Parathyroid adenoma (tissue), 2 donors: ENCODE measurements at regions not wholly inside any gene's neighbourhood (a gene's known extent, or its start where the extent isn't known, plus 50 kb on each side); places are given as distances from the start of the nearest gene placed in this dataset.

ENCODE experiments used
- H2AFZ ChIP-seq: fragments of 300-600 bp; sonication (generic); one replicate; pipeline ENCODE4 v1.7.0; 2017; ENCODE audit warnings: antibody characterized with exemption, mild to moderate bottlenecking
- H3K27ac ChIP-seq: fragments of 300-600 bp; sonication (generic); one replicate; pipeline ENCODE4 v1.7.0; 2017
- H3K27me3 ChIP-seq: fragments of 300-600 bp; sonication (generic); one replicate; pipeline ENCODE4 v1.7.0; 2017; ENCODE audit warnings: low read length; ENCODE audit not compliant: control insufficient read depth, insufficient read depth
- H3K36me3 ChIP-seq: fragments of 300-600 bp; sonication (generic); one replicate; pipeline ENCODE4 v1.7.0; 2017; ENCODE audit warnings: low read length; ENCODE audit not compliant: control insufficient read depth, insufficient read depth
- H3K4me1 ChIP-seq: fragments of 300-600 bp; sonication (generic); one replicate; pipeline ENCODE4 v1.7.0; 2017; ENCODE audit warnings: control low read depth
- H3K4me2 ChIP-seq: fragments of 300-600 bp; sonication (generic); one replicate; pipeline ENCODE4 v1.7.0; 2017; ENCODE audit warnings: low read length
- H3K4me3 ChIP-seq: fragments of 300-600 bp; sonication (generic); one replicate; pipeline ENCODE4 v1.7.0; 2017; ENCODE audit warnings: low read depth, low read length
- H3K79me2 ChIP-seq: fragments of 300-600 bp; sonication (generic); one replicate; pipeline ENCODE4 v1.7.0; 2017; ENCODE audit warnings: control low read depth
- H3K9ac ChIP-seq: fragments of 300-600 bp; sonication (generic); one replicate; pipeline ENCODE4 v1.7.0; 2017; ENCODE audit warnings: mild to moderate bottlenecking
- H3K9me3 ChIP-seq: fragments of 300-600 bp; sonication (generic); one replicate; pipeline ENCODE4 v1.7.0; 2017; ENCODE audit warnings: low read length; ENCODE audit not compliant: control insufficient read depth
- TF ChIP-seq, protein P1 (sequence below): fragments of 300-600 bp; sonication (generic); IDR thresholded peaks from one replicate; pipeline ENCODE4 v1.7.0; 2017; ENCODE audit warnings: antibody characterized with exemption, mild to moderate bottlenecking
- donor health status: primary hyperparathyroidism.

DNA sequence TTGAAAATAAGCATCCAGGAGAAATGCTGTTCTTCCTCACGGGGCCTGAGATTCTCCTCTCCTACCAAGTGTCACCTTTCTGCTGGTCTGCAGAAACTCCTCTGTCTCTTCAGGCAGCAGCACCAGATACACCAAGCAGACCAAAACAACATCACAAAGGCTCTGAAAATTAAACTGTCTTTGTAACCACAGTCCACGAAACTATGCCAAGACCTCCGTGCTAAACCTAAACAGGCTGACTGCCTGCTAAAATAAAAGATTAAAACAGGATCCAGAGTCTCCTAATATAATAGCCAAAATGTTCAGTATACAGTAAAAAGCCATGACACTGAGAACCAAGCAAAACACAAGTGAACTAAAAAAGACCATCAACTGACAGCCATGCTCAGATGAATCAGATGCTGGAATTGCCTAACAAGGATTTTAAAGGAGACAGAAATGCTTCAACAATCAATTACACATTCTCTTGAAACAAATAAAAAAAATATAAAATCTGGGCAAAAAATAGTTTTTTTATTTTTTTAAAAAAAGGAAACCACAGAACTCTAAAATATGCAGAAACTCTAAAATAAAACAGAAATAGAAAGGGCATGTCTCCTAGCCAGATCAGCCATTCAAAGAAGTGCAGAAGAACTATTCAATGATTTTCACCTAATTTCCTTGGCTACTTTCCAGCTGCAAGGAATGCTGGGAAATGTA, 50.3 kb upstream of the TOX3 start:
- no peaks in the 10 kb centered on the region for H3K79me2 ChIP-seq
- H3K4me3 ChIP-seq: no peak overlapping the region
- no peak overlapping the region for H3K9ac ChIP-seq
- no peak overlapping the region for H3K4me2 ChIP-seq
- no peaks in the 10 kb centered on the region for H3K4me1 ChIP-seq
- no peak overlapping the region for H2AFZ ChIP-seq
- no peak overlapping the region for H3K27ac ChIP-seq
- H3K27me3 ChIP-seq: no peaks in the 10 kb centered on the region
- H3K9me3 ChIP-seq: no peaks in the 10 kb centered on the region
- TF ChIP-seq, protein P1, sequence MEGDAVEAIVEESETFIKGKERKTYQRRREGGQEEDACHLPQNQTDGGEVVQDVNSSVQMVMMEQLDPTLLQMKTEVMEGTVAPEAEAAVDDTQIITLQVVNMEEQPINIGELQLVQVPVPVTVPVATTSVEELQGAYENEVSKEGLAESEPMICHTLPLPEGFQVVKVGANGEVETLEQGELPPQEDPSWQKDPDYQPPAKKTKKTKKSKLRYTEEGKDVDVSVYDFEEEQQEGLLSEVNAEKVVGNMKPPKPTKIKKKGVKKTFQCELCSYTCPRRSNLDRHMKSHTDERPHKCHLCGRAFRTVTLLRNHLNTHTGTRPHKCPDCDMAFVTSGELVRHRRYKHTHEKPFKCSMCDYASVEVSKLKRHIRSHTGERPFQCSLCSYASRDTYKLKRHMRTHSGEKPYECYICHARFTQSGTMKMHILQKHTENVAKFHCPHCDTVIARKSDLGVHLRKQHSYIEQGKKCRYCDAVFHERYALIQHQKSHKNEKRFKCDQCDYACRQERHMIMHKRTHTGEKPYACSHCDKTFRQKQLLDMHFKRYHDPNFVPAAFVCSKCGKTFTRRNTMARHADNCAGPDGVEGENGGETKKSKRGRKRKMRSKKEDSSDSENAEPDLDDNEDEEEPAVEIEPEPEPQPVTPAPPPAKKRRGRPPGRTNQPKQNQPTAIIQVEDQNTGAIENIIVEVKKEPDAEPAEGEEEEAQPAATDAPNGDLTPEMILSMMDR: no peak
- H3K36me3 ChIP-seq: no peaks in the 10 kb centered on the region
